ENCODE measurements at regions not wholly inside any gene's neighbourhood (a gene's known extent, or its start where the extent isn't known, plus 50 kb on each side); places are given as distances from the start of the nearest gene placed in this dataset.
A peak's percentile ranks its signal among the peaks of the same experiment; 100 is the strongest.
"Not testable (repeated sequence)": the region's sequence is repeated elsewhere in the genome, so short reads cannot be mapped to it uniquely, and the experiment has no call there.

DNA sequence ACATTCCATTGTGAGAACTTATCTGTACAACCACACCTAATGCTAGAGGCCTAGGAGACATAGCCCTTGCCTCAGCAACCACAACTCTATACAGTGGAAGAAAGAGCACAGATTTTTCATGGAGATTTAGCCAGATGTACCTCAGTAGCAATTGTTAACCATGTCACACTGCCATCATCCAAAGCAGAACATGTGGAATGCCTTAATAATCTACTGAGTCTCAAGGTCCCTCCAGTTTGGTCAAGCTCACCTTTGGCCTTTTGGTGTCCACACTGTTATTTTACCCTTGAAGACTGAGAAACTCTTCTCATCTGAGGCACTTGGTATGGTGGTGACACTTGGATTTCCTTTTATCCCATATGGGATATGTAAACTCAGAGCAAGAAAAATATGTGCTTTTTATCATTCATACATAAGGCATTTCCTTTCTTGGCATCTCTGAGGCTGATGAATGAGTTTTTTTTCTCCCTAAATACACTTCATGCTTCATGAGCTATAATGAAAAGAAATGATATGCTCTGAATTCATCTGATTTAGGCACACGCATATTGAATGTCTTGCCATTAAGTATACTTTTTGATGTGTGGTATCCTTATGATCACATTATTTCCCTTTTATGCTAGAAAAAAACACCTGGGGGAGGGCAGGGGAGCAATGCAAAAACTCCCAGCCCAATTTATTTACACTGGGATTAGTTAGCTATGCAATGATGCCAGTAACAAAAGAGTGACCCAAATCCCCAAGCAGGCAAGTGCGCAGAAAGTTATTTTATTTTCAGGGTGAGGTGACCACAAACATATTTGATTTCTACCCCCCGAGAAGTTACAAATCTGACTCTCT is 63.3 kb upstream of the ME3 start:
- H3K4me1 ChIP-seq (ENCODE audit: insufficient read depth, low read length, poor library complexity, severe bottlenecking) = peaks cover 28% of the 10 kb centered on the region
- no peaks in the 10 kb centered on the region for H3K9me3 ChIP-seq (ENCODE audit: low read depth, low read length, poor library complexity, severe bottlenecking)
- no peak overlapping the region for H3K4me3 ChIP-seq (ENCODE audit: low read depth, low read length, poor library complexity, severe bottlenecking)
- intact Hi-C loops (cut with micrococcal nuclease; ENCODE audit: unreplicated experiment) = no loop called here
- H3K27ac ChIP-seq (ENCODE audit: low read depth, low read length, poor library complexity, severe bottlenecking) = peak overlapping the region; percentile 41
- CTCF ChIA-PET = interaction anchor here (1.1 kb wide), 1 partner anchor 59 kb away, joined by 3 read pairs; no protein-coding TSS in a partner anchor
- no peak for TF ChIP-seq EZH2 (IDR thresholded peaks at IDR 0.05; ENCODE audit: borderline replicate concordance, low read depth, low read length, poor library complexity, severe bottlenecking)
- TF ChIP-seq, protein P1, sequence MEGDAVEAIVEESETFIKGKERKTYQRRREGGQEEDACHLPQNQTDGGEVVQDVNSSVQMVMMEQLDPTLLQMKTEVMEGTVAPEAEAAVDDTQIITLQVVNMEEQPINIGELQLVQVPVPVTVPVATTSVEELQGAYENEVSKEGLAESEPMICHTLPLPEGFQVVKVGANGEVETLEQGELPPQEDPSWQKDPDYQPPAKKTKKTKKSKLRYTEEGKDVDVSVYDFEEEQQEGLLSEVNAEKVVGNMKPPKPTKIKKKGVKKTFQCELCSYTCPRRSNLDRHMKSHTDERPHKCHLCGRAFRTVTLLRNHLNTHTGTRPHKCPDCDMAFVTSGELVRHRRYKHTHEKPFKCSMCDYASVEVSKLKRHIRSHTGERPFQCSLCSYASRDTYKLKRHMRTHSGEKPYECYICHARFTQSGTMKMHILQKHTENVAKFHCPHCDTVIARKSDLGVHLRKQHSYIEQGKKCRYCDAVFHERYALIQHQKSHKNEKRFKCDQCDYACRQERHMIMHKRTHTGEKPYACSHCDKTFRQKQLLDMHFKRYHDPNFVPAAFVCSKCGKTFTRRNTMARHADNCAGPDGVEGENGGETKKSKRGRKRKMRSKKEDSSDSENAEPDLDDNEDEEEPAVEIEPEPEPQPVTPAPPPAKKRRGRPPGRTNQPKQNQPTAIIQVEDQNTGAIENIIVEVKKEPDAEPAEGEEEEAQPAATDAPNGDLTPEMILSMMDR (conservative IDR thresholded peaks at IDR 0.05; ENCODE audit: low read depth, low read length) = no peak
- H3K27me3 ChIP-seq (replicated peaks; ENCODE audit: insufficient read depth, low read depth, low read length, poor library complexity) = no peaks in the 10 kb centered on the region
- POLR2A ChIA-PET (ENCODE audit: low non-redundant PET) = no interaction called here
- BruUV-seq (replicated peaks) = no TSS peak
- no peaks in the 10 kb centered on the region for H3K36me3 ChIP-seq (ENCODE audit: insufficient read depth, low read length, poor library complexity, severe bottlenecking)
- DNase-seq (ENCODE audit: low spot score) = peak; percentile 66

DNA sequence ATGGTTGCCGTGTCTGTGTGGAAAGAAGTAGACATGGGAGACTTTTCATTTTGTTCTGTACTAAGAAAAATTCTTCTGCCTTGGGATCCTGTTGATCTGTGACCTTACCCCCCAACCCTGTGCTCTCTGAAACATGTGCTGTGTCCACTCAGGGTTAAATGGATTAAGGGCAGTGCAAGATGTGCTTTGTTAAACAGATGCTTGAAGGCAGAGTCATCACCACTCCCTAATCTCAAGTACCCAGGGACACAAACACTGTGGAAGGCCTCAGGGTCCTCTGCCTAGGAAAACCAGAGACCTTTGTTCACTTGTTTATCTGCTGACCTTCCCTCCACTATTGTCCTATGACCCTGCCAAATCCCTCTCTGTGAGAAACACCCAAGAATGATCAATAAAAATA is 60.3 kb upstream of the ME3 start:
- H3K9me3 ChIP-seq (ENCODE audit: low read depth, low read length, poor library complexity, severe bottlenecking); CTCF ChIA-PET; H3K27me3 ChIP-seq (replicated peaks; ENCODE audit: insufficient read depth, low read depth, low read length, poor library complexity); intact Hi-C loops (cut with micrococcal nuclease; ENCODE audit: unreplicated experiment); H3K4me3 ChIP-seq (ENCODE audit: low read depth, low read length, poor library complexity, severe bottlenecking); POLR2A ChIA-PET (ENCODE audit: low non-redundant PET); BruUV-seq (replicated peaks); H3K36me3 ChIP-seq (ENCODE audit: insufficient read depth, low read length, poor library complexity, severe bottlenecking); DNase-seq (ENCODE audit: low spot score); H3K27ac ChIP-seq (ENCODE audit: low read depth, low read length, poor library complexity, severe bottlenecking): not testable (repeated sequence)
- peaks cover 15% of the 10 kb centered on the region for H3K4me1 ChIP-seq (ENCODE audit: insufficient read depth, low read length, poor library complexity, severe bottlenecking)

DNA sequence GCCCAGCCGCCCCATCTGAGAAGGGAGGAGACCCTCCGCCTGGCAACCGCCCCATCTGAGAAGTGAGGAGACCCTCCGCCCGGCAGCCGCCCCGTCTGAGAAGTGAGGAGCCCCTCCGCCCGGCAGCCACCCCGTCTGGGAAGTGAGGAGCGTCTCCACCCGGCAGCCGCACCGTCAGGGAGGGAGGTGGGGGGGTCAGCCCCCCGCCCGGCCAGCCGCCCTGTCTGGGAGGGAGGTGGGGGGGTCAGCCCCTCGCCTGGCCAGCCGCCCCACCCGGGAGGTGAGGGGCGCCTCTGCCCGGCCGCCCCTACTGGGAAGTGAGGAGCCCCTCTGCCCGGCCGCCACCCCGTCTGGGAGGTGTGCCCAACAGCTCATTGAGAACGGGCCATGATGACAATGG is 59.9 kb upstream of the ME3 start:
- CTCF ChIA-PET; H3K27ac ChIP-seq (ENCODE audit: low read depth, low read length, poor library complexity, severe bottlenecking); H3K4me3 ChIP-seq (ENCODE audit: low read depth, low read length, poor library complexity, severe bottlenecking); H3K9me3 ChIP-seq (ENCODE audit: low read depth, low read length, poor library complexity, severe bottlenecking); H3K36me3 ChIP-seq (ENCODE audit: insufficient read depth, low read length, poor library complexity, severe bottlenecking); intact Hi-C loops (cut with micrococcal nuclease; ENCODE audit: unreplicated experiment); BruUV-seq (replicated peaks); POLR2A ChIA-PET (ENCODE audit: low non-redundant PET); H3K27me3 ChIP-seq (replicated peaks; ENCODE audit: insufficient read depth, low read depth, low read length, poor library complexity); DNase-seq (ENCODE audit: low spot score): not testable (repeated sequence)
- peaks cover 14% of the 10 kb centered on the region for H3K4me1 ChIP-seq (ENCODE audit: insufficient read depth, low read length, poor library complexity, severe bottlenecking)

DNA sequence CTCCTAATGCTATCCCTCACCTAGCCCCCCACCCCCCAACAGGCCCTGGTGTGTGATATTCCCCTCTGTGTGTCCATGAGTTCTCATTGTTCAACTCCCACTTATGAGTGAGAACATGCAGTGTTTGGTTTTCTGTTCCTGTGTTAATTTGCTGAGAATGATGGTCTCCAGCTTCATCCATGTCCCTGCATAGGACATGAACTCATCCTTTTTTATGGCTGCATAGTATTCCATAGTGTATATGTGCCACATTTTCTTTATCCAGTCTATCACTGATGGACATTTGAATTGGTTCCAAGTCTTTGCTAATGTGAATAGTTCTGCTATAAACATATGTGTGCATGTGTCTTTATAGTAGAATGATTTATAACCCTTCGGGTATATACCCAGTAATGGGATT is 57.2 kb upstream of the ME3 start:
- DNase-seq (ENCODE audit: low spot score); H3K4me3 ChIP-seq (ENCODE audit: low read depth, low read length, poor library complexity, severe bottlenecking); H3K36me3 ChIP-seq (ENCODE audit: insufficient read depth, low read length, poor library complexity, severe bottlenecking); BruUV-seq (replicated peaks); POLR2A ChIA-PET (ENCODE audit: low non-redundant PET); H3K9me3 ChIP-seq (ENCODE audit: low read depth, low read length, poor library complexity, severe bottlenecking); H3K4me1 ChIP-seq (ENCODE audit: insufficient read depth, low read length, poor library complexity, severe bottlenecking); H3K27me3 ChIP-seq (replicated peaks; ENCODE audit: insufficient read depth, low read depth, low read length, poor library complexity); H3K27ac ChIP-seq (ENCODE audit: low read depth, low read length, poor library complexity, severe bottlenecking); intact Hi-C loops (cut with micrococcal nuclease; ENCODE audit: unreplicated experiment); CTCF ChIA-PET: not testable (repeated sequence)

All from A673 (cell line).